ENCODE measurements at regions not wholly inside any gene's neighbourhood (a gene's known extent, or its start where the extent isn't known, plus 50 kb on each side); places are given as distances from the start of the nearest gene placed in this dataset.
"Not testable (repeated sequence)": the region's sequence is repeated elsewhere in the genome, so short reads cannot be mapped to it uniquely, and the experiment has no call there.

- TF ChIP-seq CTCF (IDR thresholded peaks at IDR 0.05) = no peak
- H3K4me3 Mint-ChIP-seq = no peak overlapping the region
- no peaks in the 10 kb centered on the region for H3K9me3 Mint-ChIP-seq
- ATAC-seq = no peak
- H3K27me3 Mint-ChIP-seq = peaks cover 3% of the 10 kb centered on the region
- ChIA-PET CTCF (no interaction called here), POLR2A (no interaction called here)
- intact Hi-C loops (cut with micrococcal nuclease) = no loop called here
- no peaks in the 10 kb centered on the region for H3K36me3 Mint-ChIP-seq (ENCODE audit: low read depth)
- H3K4me1 Mint-ChIP-seq (ENCODE audit: low read depth) = no peaks in the 10 kb centered on the region
- H3K27ac Mint-ChIP-seq = no peak overlapping the region
- DNase-seq = no peak
Measured at GRCh38 chr2:242040681-242041080, 171.2 kb downstream of the RTP5 start.

- Mint-ChIP-seq H3K27ac (no peak overlapping the region), H3K4me3 (no peak overlapping the region), H3K36me3 (ENCODE audit: low read depth) (no peaks in the 10 kb centered on the region), H3K4me1 (ENCODE audit: low read depth) (no peaks in the 10 kb centered on the region), H3K27me3 (peaks cover 5% of the 10 kb centered on the region), H3K9me3 (no peaks in the 10 kb centered on the region)
- no peak for TF ChIP-seq CTCF (IDR thresholded peaks at IDR 0.05)
- CTCF ChIA-PET = no interaction called here
- DNase-seq (no peak), ATAC-seq (no peak)
- POLR2A ChIA-PET = no interaction called here
- intact Hi-C loops (cut with micrococcal nuclease) = no loop called here
Measured at GRCh38 chr2:242041816-242042215, 172.3 kb downstream of the RTP5 start.

GRCh38 chr2:242043538-242044312 is 174.2 kb downstream of the RTP5 start:
- DNase-seq (no peak), ATAC-seq (no peak)
- CTCF ChIA-PET = no interaction called here
- H3K27ac Mint-ChIP-seq = no peak overlapping the region
- H3K27me3 Mint-ChIP-seq = peaks cover 12% of the 10 kb centered on the region
- no peak for TF ChIP-seq CTCF (IDR thresholded peaks at IDR 0.05)
- H3K4me3 Mint-ChIP-seq = no peak overlapping the region
- no peaks in the 10 kb centered on the region for H3K36me3 Mint-ChIP-seq (ENCODE audit: low read depth)
- no peaks in the 10 kb centered on the region for H3K9me3 Mint-ChIP-seq
- no peaks in the 10 kb centered on the region for H3K4me1 Mint-ChIP-seq (ENCODE audit: low read depth)
- intact Hi-C loops (cut with micrococcal nuclease) = no loop called here
- POLR2A ChIA-PET = no interaction called here

GRCh38 chr2:242044313-242044590 is 174.7 kb downstream of the RTP5 start:
- Mint-ChIP-seq H3K27me3 (peaks cover 12% of the 10 kb centered on the region), H3K36me3 (ENCODE audit: low read depth) (no peaks in the 10 kb centered on the region), H3K27ac (no peak overlapping the region), H3K9me3 (no peaks in the 10 kb centered on the region), H3K4me3 (no peak overlapping the region), H3K4me1 (ENCODE audit: low read depth) (no peaks in the 10 kb centered on the region)
- CTCF ChIA-PET = no interaction called here
- intact Hi-C loops (cut with micrococcal nuclease) = no loop called here
- no peak for DNase-seq
- ATAC-seq = no peak
- TF ChIP-seq CTCF (IDR thresholded peaks at IDR 0.05) = no peak
- POLR2A ChIA-PET = no interaction called here

GRCh38 chr2:242045596-242046144 is 176.1 kb downstream of the RTP5 start:
- POLR2A ChIA-PET; H3K4me3 Mint-ChIP-seq; H3K4me1 Mint-ChIP-seq (ENCODE audit: low read depth); H3K36me3 Mint-ChIP-seq (ENCODE audit: low read depth); H3K9me3 Mint-ChIP-seq; intact Hi-C loops (cut with micrococcal nuclease); CTCF ChIA-PET; DNase-seq; ATAC-seq; H3K27ac Mint-ChIP-seq: not testable (repeated sequence)
- peaks cover 13% of the 10 kb centered on the region for H3K27me3 Mint-ChIP-seq

All from activated CD8-positive, alpha-beta T cell treated with anti-CD3 and anti-CD28 coated beads for 36 hours (primary cell).